GM19043 (cell line): ENCODE measurements at regions not wholly inside any gene's neighbourhood (a gene's known extent, or its start where the extent isn't known, plus 50 kb on each side); places are given as distances from the start of the nearest gene placed in this dataset.

ENCODE experiments used
- ATAC-seq: cut with Tn5 transposase; IDR thresholded peaks from one replicate; pipeline ENCODE4 v1.9.1; 2021; ENCODE audit warnings: low read depth; ENCODE audit not compliant: unreplicated experiment

- no peak for ATAC-seq
Measured at GRCh38 chr13:37944081-37944868, 74.7 kb upstream of the TRPC4 start.

GRCh38 chr13:37942929-37943328, 73.4 kb upstream of the TRPC4 start:
- no peak for ATAC-seq

GRCh38 chr13:37934339-37935191, 65.0 kb upstream of the TRPC4 start:
- ATAC-seq, result no peak

- no peak for ATAC-seq
Measured at GRCh38 chr13:37929308-37929707, 59.7 kb upstream of the TRPC4 start.

- ATAC-seq, result no peak
Measured at GRCh38 chr13:37927561-37927960, 58.0 kb upstream of the TRPC4 start.

GRCh38 chr13:37925878-37926473, 56.4 kb upstream of the TRPC4 start:
- ATAC-seq, result no peak

- no peak for ATAC-seq
Measured at GRCh38 chr13:37923236-37923635, 53.7 kb upstream of the TRPC4 start.

- ATAC-seq, result no peak
Measured at GRCh38 chr13:37919329-37919880, 49.8 kb upstream of the TRPC4 start.
